ENCODE measurements at regions not wholly inside any gene's neighbourhood (a gene's known extent, or its start where the extent isn't known, plus 50 kb on each side); places are given as distances from the start of the nearest gene placed in this dataset.

DNA sequence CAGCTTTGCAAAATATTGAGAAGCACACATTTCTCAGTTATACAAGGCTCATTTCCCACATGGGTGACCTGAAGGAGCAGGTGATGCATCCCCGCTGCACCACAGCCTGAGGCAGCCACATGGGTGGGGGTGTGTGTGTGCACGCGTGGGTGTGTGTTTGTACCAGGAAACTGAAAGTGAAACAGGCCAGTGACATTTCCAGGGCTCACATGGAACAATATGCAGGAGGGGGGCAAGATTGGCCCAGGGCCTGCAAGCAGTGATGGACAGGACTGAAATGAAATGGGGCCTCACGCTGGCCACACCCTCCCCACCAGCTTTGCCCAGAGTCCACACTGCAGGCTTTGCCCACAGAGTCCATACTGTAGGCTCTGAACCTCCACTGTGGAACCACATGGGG lies 154.2 kb upstream of the PARP11 start:
- TF ChIP-seq, protein P1, sequence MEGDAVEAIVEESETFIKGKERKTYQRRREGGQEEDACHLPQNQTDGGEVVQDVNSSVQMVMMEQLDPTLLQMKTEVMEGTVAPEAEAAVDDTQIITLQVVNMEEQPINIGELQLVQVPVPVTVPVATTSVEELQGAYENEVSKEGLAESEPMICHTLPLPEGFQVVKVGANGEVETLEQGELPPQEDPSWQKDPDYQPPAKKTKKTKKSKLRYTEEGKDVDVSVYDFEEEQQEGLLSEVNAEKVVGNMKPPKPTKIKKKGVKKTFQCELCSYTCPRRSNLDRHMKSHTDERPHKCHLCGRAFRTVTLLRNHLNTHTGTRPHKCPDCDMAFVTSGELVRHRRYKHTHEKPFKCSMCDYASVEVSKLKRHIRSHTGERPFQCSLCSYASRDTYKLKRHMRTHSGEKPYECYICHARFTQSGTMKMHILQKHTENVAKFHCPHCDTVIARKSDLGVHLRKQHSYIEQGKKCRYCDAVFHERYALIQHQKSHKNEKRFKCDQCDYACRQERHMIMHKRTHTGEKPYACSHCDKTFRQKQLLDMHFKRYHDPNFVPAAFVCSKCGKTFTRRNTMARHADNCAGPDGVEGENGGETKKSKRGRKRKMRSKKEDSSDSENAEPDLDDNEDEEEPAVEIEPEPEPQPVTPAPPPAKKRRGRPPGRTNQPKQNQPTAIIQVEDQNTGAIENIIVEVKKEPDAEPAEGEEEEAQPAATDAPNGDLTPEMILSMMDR (IDR thresholded peaks at IDR 0.05), result no peak
- no peak for TF ChIP-seq POLR2AphosphoS5 (IDR thresholded peaks at IDR 0.05; ENCODE audit: low read depth, low read length)
- no peak for TF ChIP-seq SIN3A (IDR thresholded peaks at IDR 0.05; ENCODE audit: borderline replicate concordance, insufficient read depth, low read depth, low read length)
- no peak for TF ChIP-seq REST (IDR thresholded peaks at IDR 0.05; ENCODE audit: insufficient read depth in 1 of 2, low read depth in 2 of 2, low read length in 1 of 2)
